GM12891 (cell line): ENCODE measurements at regions not wholly inside any gene's neighbourhood (a gene's known extent, or its start where the extent isn't known, plus 50 kb on each side); places are given as distances from the start of the nearest gene placed in this dataset.

Source experiments
- POLR2A ChIP-seq: IDR thresholded peaks from 2 replicates; pipeline ENCODE4 v1.6.1; 2011; ENCODE audit warnings: low read depth, low read length, control low read depth
- POLR2AphosphoS5 ChIP-seq: IDR thresholded peaks from 2 replicates; pipeline ENCODE4 v1.6.1; 2011; ENCODE audit warnings: low read depth, low read length, control low read depth
- TAF1 ChIP-seq: IDR thresholded peaks from 2 replicates; pipeline ENCODE4 v1.6.1; 2011; ENCODE audit warnings: low read depth, low read length, control low read depth

- no peak for TF ChIP-seq TAF1
- no peak for TF ChIP-seq POLR2A
- TF ChIP-seq POLR2AphosphoS5 = no peak
Observed at GRCh38 chr2:47265158-47265557, 88.8 kb upstream of the CALM2 start.
